ENCODE measurements at regions not wholly inside any gene's neighbourhood (a gene's known extent, or its start where the extent isn't known, plus 50 kb on each side); places are given as distances from the start of the nearest gene placed in this dataset.

DNA sequence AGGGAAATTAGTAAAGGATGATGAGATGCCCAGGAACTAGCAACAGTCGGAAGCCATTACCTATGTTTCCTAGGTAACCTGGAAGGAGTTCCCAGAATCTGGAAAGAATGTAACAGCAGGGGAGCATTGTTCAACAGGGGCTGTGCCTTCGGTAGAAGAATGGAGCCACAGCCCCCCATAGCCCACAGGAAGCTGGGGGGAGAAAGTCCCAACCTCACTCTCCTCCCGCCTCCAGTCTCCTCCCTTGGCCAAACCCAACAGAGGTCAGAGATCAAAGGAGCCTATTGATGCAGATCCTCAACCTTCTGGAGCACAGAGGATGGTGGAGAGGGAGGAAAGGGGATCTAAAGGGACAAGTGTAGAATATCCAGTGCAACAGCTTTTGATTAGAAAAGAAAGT is 131.5 kb upstream of the SLC44A3 start:
- Histone ChIP-seq H3K4me3 (replicated peaks; ENCODE audit: insufficient read depth, low read length) (no peak overlapping the region), H3K27ac (replicated peaks) (no peak overlapping the region), H3K27me3 (ENCODE audit: insufficient read depth, poor library complexity, severe bottlenecking) (no peaks in the 10 kb centered on the region)
- TF ChIP-seq POLR2AphosphoS5 (IDR thresholded peaks at IDR 0.05; ENCODE audit: low read depth) (no peak), GABPA (IDR thresholded peaks at IDR 0.05; ENCODE audit: low read depth) (no peak), SPI1 (IDR thresholded peaks at IDR 0.05; ENCODE audit: borderline replicate concordance, low read depth) (no peak)
- TF ChIP-seq, protein P1, sequence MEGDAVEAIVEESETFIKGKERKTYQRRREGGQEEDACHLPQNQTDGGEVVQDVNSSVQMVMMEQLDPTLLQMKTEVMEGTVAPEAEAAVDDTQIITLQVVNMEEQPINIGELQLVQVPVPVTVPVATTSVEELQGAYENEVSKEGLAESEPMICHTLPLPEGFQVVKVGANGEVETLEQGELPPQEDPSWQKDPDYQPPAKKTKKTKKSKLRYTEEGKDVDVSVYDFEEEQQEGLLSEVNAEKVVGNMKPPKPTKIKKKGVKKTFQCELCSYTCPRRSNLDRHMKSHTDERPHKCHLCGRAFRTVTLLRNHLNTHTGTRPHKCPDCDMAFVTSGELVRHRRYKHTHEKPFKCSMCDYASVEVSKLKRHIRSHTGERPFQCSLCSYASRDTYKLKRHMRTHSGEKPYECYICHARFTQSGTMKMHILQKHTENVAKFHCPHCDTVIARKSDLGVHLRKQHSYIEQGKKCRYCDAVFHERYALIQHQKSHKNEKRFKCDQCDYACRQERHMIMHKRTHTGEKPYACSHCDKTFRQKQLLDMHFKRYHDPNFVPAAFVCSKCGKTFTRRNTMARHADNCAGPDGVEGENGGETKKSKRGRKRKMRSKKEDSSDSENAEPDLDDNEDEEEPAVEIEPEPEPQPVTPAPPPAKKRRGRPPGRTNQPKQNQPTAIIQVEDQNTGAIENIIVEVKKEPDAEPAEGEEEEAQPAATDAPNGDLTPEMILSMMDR (IDR thresholded peaks at IDR 0.05; ENCODE audit: insufficient read depth, low read length), result no peak
- TF ChIP-seq, protein P2, sequence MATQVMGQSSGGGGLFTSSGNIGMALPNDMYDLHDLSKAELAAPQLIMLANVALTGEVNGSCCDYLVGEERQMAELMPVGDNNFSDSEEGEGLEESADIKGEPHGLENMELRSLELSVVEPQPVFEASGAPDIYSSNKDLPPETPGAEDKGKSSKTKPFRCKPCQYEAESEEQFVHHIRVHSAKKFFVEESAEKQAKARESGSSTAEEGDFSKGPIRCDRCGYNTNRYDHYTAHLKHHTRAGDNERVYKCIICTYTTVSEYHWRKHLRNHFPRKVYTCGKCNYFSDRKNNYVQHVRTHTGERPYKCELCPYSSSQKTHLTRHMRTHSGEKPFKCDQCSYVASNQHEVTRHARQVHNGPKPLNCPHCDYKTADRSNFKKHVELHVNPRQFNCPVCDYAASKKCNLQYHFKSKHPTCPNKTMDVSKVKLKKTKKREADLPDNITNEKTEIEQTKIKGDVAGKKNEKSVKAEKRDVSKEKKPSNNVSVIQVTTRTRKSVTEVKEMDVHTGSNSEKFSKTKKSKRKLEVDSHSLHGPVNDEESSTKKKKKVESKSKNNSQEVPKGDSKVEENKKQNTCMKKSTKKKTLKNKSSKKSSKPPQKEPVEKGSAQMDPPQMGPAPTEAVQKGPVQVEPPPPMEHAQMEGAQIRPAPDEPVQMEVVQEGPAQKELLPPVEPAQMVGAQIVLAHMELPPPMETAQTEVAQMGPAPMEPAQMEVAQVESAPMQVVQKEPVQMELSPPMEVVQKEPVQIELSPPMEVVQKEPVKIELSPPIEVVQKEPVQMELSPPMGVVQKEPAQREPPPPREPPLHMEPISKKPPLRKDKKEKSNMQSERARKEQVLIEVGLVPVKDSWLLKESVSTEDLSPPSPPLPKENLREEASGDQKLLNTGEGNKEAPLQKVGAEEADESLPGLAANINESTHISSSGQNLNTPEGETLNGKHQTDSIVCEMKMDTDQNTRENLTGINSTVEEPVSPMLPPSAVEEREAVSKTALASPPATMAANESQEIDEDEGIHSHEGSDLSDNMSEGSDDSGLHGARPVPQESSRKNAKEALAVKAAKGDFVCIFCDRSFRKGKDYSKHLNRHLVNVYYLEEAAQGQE (IDR thresholded peaks at IDR 0.05; ENCODE audit: insufficient replicate concordance, low read depth), result no peak
- DNase-seq (ENCODE audit: low read depth in 1 of 2, low spot score in 1 of 2), result no peak

DNA sequence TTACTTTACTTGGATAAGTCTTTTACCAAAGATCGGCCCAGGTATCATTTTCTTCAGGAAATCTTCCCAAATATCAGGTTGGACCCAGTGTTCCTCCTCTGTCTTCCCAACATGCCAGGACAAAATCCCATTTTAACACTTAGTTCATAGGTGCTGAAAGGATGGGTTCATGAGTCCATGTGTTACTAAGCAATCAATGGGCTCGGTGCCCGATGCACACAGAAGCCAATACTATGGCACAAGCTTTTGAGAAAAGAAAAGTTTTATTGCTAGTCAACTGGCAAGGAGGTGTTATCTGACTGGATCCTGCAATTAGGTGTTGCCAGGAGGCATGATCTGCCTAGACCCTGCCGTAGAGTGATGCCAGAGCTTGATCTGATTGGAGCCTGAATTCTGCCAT is 133.3 kb upstream of the SLC44A3 start:
- Histone ChIP-seq H3K4me3 (replicated peaks; ENCODE audit: insufficient read depth, low read length) (no peak overlapping the region), H3K27me3 (ENCODE audit: insufficient read depth, poor library complexity, severe bottlenecking) (no peaks in the 10 kb centered on the region), H3K27ac (replicated peaks) (no peak overlapping the region)
- no peak for DNase-seq (ENCODE audit: low read depth in 1 of 2, low spot score in 1 of 2)
- TF ChIP-seq, protein P2 (IDR thresholded peaks at IDR 0.05; ENCODE audit: insufficient replicate concordance, low read depth), result no peak
- TF ChIP-seq POLR2AphosphoS5 (IDR thresholded peaks at IDR 0.05; ENCODE audit: low read depth) (no peak), SPI1 (IDR thresholded peaks at IDR 0.05; ENCODE audit: borderline replicate concordance, low read depth) (no peak), GABPA (IDR thresholded peaks at IDR 0.05; ENCODE audit: low read depth) (no peak)
- TF ChIP-seq, protein P1 (IDR thresholded peaks at IDR 0.05; ENCODE audit: insufficient read depth, low read length), result no peak

DNA sequence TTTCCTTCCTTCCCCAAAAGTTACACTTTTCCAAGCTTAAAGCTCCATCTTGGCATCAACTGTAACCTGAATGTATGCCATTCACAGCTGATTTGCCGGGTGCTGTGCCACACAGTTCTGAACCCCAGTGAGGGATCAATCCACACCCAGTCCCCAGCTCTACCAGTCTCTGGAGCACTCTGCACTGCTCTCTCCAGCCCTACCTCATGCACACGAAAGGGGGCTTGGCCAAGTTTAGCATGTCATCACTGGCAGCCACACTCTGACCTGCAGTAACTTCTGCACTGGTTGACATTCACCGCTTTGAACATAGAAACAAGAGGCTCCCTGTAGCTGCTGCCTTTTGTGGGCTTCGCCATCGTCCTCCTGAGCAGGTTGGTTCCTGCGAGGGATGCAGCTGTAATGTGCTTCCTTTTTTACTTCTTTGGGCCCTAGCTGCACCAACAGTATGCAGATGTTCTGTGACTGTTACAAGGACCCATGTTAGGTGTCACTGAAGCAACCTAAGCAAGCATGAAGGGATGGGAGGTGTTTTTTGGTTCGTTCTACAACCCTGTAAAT is 135.4 kb upstream of the SLC44A3 start:
- TF ChIP-seq SPI1 (IDR thresholded peaks at IDR 0.05; ENCODE audit: borderline replicate concordance, low read depth) (no peak), POLR2AphosphoS5 (IDR thresholded peaks at IDR 0.05; ENCODE audit: low read depth) (no peak)
- TF ChIP-seq, protein P1 (IDR thresholded peaks at IDR 0.05; ENCODE audit: insufficient read depth, low read length), result no peak
- TF ChIP-seq, protein P2 (IDR thresholded peaks at IDR 0.05; ENCODE audit: insufficient replicate concordance, low read depth), result no peak
- DNase-seq (ENCODE audit: low read depth in 1 of 2, low spot score in 1 of 2), result no peak
- no peak overlapping the region for H3K4me3 ChIP-seq (replicated peaks; ENCODE audit: insufficient read depth, low read length)
- H3K27ac ChIP-seq (replicated peaks), result no peak overlapping the region
- H3K27me3 ChIP-seq (ENCODE audit: insufficient read depth, poor library complexity, severe bottlenecking), result no peaks in the 10 kb centered on the region
